ENCODE measurements at regions not wholly inside any gene's neighbourhood (a gene's known extent, or its start where the extent isn't known, plus 50 kb on each side); places are given as distances from the start of the nearest gene placed in this dataset.

GRCh38 chr18:73681912-73682311 is 465.7 kb downstream of the FBXO15 start:
- TF ChIP-seq CTCF (conservative IDR thresholded peaks at IDR 0.05; ENCODE audit: low read length) (no peak), EZH2phosphoT487 (IDR thresholded peaks at IDR 0.05; ENCODE audit: borderline replicate concordance) (no peak)

All from Loucy (cell line).